NCI-H524 (cell line): ENCODE measurements at regions not wholly inside any gene's neighbourhood (a gene's known extent, or its start where the extent isn't known, plus 50 kb on each side); places are given as distances from the start of the nearest gene placed in this dataset.

Experiments used
- DNase-seq, 2 experiments: peaks; one replicate each; lab custom pipeline; 2025; lab: John Stamatoyannopoulos, UW

GRCh38 chr5:176176231-176176630 lies 62.0 kb upstream of the SIMC1 start:
- no peak for DNase-seq

GRCh38 chr5:176178789-176179188 lies 59.4 kb upstream of the SIMC1 start:
- no peak for DNase-seq

GRCh38 chr5:176180339-176180738 lies 57.9 kb upstream of the SIMC1 start:
- no peak for DNase-seq

GRCh38 chr5:176180781-176181180 lies 57.4 kb upstream of the SIMC1 start:
- no peak for DNase-seq

- DNase-seq: no peak
These were observed 56.9 kb upstream of the SIMC1 start for GRCh38 chr5:176181271-176181855.

- peak; percentile 85 to 92 for DNase-seq
These were observed 54.7 kb upstream of the SIMC1 start for GRCh38 chr5:176183321-176184074.

- no peak for DNase-seq
These were observed 53.6 kb upstream of the SIMC1 start for GRCh38 chr5:176184608-176185132.

- no peak for DNase-seq
These were observed 53.0 kb upstream of the SIMC1 start for GRCh38 chr5:176185133-176185733.

GRCh38 chr5:176186107-176186506 lies 52.1 kb upstream of the SIMC1 start:
- DNase-seq: no peak

- DNase-seq: no peak
These were observed 50.8 kb upstream of the SIMC1 start for GRCh38 chr5:176187276-176188062.

- no peak for DNase-seq
These were observed 50.1 kb upstream of the SIMC1 start for GRCh38 chr5:176188085-176188484.
